ENCODE measurements at regions not wholly inside any gene's neighbourhood (a gene's known extent, or its start where the extent isn't known, plus 50 kb on each side); places are given as distances from the start of the nearest gene placed in this dataset.
"Not testable (repeated sequence)": the region's sequence is repeated elsewhere in the genome, so short reads cannot be mapped to it uniquely, and the experiment has no call there.

GRCh38 chr14:106674509-106675125 lies 1148.2 kb downstream of the TMEM121 start:
- H3K36me3 Mint-ChIP-seq (ENCODE audit: low read depth); H3K27ac Mint-ChIP-seq; H3K4me3 Mint-ChIP-seq; ATAC-seq; POLR2A ChIA-PET; H3K27me3 Mint-ChIP-seq; H3K4me1 Mint-ChIP-seq (ENCODE audit: low read depth); H3K9me3 Mint-ChIP-seq; intact Hi-C loops (cut with micrococcal nuclease): not testable (repeated sequence)
- peak; percentile 88 for DNase-seq
- peak; percentile 70 for TF ChIP-seq CTCF (IDR thresholded peaks at IDR 0.05)
- CTCF ChIA-PET = interaction anchor here (1.5 to 7.5 kb wide), 5 partner anchors 10 to 56 kb away, joined by 4 to 98 read pairs (median 8); no protein-coding TSS in a partner anchor

GRCh38 chr14:106675716-106676115 lies 1149.3 kb downstream of the TMEM121 start:
- H3K27ac Mint-ChIP-seq; POLR2A ChIA-PET; H3K4me3 Mint-ChIP-seq; DNase-seq; H3K27me3 Mint-ChIP-seq; intact Hi-C loops (cut with micrococcal nuclease); ATAC-seq; H3K9me3 Mint-ChIP-seq; H3K4me1 Mint-ChIP-seq (ENCODE audit: low read depth); H3K36me3 Mint-ChIP-seq (ENCODE audit: low read depth): not testable (repeated sequence)
- CTCF ChIA-PET = interaction anchor here (1.1 to 7.5 kb wide), 10 partner anchors 11 to 658 kb away, joined by 3 to 98 read pairs (median 6); no protein-coding TSS in a partner anchor

GRCh38 chr14:106679776-106680175 lies 1153.4 kb downstream of the TMEM121 start:
- H3K4me1 Mint-ChIP-seq (ENCODE audit: low read depth) = peaks cover 3% of the 10 kb centered on the region
- no peaks in the 10 kb centered on the region for H3K9me3 Mint-ChIP-seq
- DNase-seq (no peak), ATAC-seq (no peak)
- no peak for TF ChIP-seq CTCF (IDR thresholded peaks at IDR 0.05)
- H3K4me3 Mint-ChIP-seq = no peak overlapping the region
- no peaks in the 10 kb centered on the region for H3K36me3 Mint-ChIP-seq (ENCODE audit: low read depth)
- H3K27me3 Mint-ChIP-seq = peaks cover 7% of the 10 kb centered on the region
- ChIA-PET POLR2A (interaction anchor here (1.0 to 1.5 kb wide), 2 partner anchors 12 to 151 kb away, joined by 3 read pairs; no protein-coding TSS in a partner anchor), CTCF (interaction anchor here (0.8 to 7.5 kb wide), 6 partner anchors 13 to 124 kb away, joined by 3 to 98 read pairs (median 6); no protein-coding TSS in a partner anchor)
- no peak overlapping the region for H3K27ac Mint-ChIP-seq
- intact Hi-C loops (cut with micrococcal nuclease) = no loop called here

- DNase-seq = no peak
- CTCF ChIA-PET = interaction anchor here (4.0 to 4.4 kb wide), 2 partner anchors 12 to 17 kb away, joined by 20 to 44 read pairs; no protein-coding TSS in a partner anchor
These were observed 1154.8 kb downstream of the TMEM121 start for GRCh38 chr14:106681161-106681560.

GRCh38 chr14:106681568-106681967 lies 1155.2 kb downstream of the TMEM121 start:
- no peaks in the 10 kb centered on the region for H3K36me3 Mint-ChIP-seq (ENCODE audit: low read depth)
- peaks cover 13% of the 10 kb centered on the region for H3K27me3 Mint-ChIP-seq
- H3K4me1 Mint-ChIP-seq (ENCODE audit: low read depth) = no peaks in the 10 kb centered on the region
- H3K4me3 Mint-ChIP-seq = no peak overlapping the region
- peak; percentile 27 for DNase-seq
- intact Hi-C loops (cut with micrococcal nuclease) = no loop called here
- CTCF ChIA-PET = interaction anchor here (1.3 to 4.0 kb wide), 5 partner anchors 8 to 64 kb away, joined by 3 to 20 read pairs (median 5); no protein-coding TSS in a partner anchor
- H3K27ac Mint-ChIP-seq = no peak overlapping the region
- peak; percentile 97 for ATAC-seq
- POLR2A ChIA-PET = no interaction called here
- TF ChIP-seq CTCF (IDR thresholded peaks at IDR 0.05) = peak; percentile 56
- H3K9me3 Mint-ChIP-seq = no peaks in the 10 kb centered on the region

More at GRCh38 chr14:106681161-106681560, 1154.8 kb downstream of the TMEM121 start:
- intact Hi-C loops (cut with micrococcal nuclease) = no loop called here
- Mint-ChIP-seq H3K36me3 (ENCODE audit: low read depth) (no peaks in the 10 kb centered on the region), H3K9me3 (no peaks in the 10 kb centered on the region), H3K27me3 (peaks cover 13% of the 10 kb centered on the region), H3K4me1 (ENCODE audit: low read depth) (no peaks in the 10 kb centered on the region), H3K4me3 (no peak overlapping the region), H3K27ac (no peak overlapping the region)
- ATAC-seq = no peak
- POLR2A ChIA-PET = no interaction called here
- TF ChIP-seq CTCF (IDR thresholded peaks at IDR 0.05) = no peak
